ENCODE measurements at regions not wholly inside any gene's neighbourhood (a gene's known extent, or its start where the extent isn't known, plus 50 kb on each side); places are given as distances from the start of the nearest gene placed in this dataset.
"Not testable (repeated sequence)": the region's sequence is repeated elsewhere in the genome, so short reads cannot be mapped to it uniquely, and the experiment has no call there.

DNA sequence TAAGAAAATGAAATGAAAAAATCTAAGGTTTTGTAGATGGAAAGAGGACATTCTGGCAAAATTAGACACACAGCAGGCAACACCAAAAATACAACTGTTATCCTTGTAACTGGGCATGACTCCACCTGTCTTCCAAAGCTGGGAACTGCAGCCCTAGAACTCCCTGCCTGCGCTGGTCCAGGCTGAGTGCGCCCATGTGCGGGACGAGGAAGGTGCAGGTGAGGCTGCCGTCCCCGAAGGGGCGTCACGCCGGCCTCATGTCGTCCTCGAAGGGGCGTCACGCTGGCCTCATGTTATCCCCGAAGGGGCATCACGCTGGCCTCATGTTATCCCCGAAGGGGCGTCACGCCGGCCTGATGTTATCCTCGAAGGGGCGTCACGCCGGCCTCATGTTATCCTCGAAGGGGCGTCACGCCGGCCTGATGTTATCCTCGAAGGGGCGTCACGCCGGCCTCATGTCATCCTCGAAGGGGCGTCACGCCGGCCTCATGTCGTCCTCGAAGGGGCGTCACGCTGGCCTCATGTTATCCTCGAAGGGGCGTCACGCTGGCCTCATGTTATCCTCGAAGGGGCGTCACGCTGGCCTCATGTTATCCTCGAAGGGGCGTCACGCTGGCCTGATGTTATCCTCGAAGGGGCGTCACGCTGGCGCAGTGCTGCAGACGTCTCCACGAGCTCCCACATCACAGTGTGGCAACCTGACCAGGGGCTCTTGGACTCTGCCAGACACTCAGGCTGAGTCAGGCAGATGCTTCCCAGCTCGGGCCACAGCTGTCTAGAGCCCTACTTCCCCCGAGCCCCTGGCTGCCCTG is 100.3 kb upstream of the SALL3 start:
- DNase-seq (ENCODE audit: low read depth), result not testable (repeated sequence)

DNA sequence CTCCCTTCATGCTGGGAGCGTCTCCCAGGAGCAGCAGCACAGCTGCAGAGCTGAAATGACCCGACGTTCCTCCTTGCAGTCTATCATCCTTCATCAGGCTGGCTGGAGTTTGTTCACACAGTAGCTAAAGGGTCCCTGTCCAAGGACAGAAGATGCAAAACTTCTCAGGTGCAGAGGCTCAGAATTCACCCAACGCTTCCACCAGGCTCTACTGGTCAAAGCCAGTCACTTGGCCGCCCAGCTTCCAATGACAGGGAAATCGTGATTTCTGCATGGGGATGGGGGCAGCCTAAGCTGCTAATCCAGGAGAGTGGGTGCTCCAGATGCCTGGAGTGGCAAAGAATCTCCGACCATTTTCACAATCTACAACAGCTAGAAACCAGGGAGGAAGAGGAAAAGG is 97.0 kb upstream of the SALL3 start:
- DNase-seq (ENCODE audit: low read depth), result no peak

DNA sequence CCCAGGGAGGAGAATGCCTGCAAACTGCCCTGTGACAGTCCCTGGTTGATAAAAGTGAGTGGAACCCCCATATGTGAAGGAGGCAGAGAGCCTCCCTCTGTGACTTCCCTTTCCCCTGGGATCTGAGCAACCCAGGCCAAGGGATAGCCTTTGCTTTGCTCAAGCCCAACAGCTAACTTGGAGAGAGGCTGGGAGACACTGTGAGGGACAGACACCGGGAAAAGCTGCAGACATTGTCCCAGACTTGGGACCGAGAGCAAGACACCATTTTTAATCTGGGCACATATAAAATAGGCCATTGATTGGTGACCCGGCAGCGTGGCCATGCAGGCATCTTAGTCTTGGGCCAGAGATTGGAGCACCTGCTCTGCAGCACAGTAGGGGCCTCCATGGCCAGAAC is 96.1 kb upstream of the SALL3 start:
- DNase-seq (ENCODE audit: low read depth), result no peak

DNA sequence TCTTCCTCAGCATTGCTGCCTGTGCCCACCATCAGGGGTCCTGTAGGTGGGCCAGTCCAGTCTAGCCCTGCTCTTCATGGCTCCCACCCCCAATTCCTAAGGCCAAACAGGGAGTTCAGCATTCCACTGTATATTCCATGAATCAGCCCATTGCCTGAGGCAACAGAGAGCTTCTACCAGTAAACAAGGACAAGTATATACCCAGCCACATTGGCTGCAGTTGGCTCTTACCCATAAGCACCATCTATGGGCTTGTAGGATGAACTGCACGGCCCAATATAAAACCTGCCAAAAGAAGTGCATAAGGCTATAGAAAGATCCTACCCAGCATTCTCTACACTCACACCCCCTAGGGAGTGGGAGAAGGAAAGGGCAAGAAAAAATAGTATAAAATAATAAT is 95.1 kb upstream of the SALL3 start:
- no peak for DNase-seq (ENCODE audit: low read depth)

DNA sequence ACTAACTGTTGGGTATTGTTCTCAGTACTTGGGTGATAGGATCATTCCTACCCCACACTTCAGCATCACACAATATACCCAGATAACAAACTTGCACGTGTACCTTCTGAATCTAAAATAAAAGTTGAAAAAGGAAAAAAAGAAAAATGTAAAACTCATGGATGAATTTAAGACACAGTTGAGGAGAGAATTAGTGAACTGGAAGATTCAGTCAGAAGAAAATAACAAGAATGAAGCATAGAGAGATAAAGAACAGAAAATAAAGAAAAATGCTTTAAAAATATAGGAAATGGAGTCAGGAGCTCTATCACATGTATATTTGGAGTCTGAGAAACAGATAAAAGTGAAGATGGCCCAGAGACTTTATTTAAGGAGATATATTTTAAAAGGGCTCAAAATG is 90.4 kb upstream of the SALL3 start:
- DNase-seq (ENCODE audit: low read depth), result no peak

DNA sequence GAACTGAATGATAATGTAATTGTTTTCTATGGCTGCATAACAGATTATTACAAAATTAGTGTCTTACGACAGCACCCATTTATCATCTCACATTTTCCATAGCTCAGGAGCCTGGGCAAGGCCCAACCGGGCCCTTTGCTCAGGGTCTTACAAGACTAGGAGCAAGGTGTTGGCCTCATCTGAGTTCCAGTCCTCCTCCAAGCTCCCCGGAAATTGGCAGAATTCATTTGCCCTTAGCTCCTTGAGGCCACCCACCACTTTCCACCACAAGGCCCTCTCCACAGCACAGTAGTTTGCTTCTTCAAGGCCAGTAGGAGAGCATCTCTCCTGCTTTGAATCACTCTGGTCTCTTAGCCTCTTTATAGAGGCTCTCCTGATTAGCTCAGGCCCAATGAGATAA is 89.2 kb upstream of the SALL3 start:
- no peak for DNase-seq (ENCODE audit: low read depth)

DNA sequence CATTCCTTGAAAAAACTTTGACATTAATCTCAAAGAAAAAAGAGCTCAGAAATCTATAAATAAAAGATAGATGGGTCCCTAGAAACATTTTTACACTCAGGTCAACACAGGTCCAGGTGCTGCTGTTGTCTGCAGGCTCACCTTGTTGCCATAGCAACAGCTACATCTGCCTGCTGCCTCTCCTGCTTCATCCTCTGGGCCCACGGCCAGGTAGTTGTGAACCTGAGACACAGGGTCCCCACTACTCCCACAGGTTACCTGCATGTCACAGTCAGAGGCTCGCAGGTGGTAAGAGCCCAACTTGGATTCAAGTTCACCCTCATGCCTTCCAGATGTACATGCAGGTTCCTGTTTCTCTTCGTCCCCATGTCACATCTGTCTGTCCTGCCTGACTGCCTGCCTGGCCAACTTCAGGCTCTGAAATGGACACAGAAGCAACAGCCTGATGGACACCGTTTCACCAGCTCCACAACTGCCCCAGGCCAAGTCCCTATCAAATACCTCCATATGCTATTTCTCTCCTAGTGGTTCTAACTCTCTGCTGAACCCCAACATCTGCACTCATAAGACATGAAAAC is 88.3 kb upstream of the SALL3 start:
- no peak for DNase-seq (ENCODE audit: low read depth)

DNA sequence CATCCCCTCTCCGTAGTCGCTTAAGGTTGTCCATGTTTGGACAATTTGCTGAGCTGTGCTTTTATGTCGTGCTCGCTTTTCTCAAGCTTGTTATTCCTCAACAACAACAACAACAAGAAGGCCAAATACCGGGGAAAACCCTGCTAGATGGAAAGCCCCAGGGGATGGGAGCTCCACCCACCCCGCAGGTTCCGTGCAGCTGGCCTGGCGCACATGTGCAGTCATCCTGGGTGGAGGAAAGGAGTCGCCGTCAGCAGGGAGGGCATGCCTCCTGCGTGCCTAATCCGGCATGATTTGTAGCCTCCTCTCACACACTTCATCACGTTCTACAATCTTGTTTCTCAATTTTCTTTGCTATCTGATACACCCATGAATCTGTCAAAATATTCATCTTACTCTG is 87.4 kb upstream of the SALL3 start:
- DNase-seq (ENCODE audit: low read depth), result no peak

DNA sequence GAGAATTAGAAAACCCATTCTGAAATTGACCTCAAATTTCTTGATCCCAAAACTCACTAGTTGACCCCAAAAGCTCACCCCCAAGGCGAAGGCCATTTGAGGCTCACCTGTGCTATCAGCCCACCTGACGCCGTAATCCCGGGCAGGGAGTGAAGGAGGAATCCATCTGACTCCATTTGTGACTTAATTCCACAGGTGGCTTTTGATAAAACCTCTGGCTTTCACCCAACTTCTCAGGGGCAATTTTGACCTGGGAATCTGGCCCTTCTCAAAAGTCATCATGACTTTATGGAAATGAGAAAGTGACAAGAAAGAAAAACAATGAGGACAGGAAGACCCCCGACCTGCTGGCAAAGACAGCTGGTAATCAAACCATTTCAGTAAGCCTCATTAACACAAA is 86.9 kb upstream of the SALL3 start:
- no peak for DNase-seq (ENCODE audit: low read depth)

DNA sequence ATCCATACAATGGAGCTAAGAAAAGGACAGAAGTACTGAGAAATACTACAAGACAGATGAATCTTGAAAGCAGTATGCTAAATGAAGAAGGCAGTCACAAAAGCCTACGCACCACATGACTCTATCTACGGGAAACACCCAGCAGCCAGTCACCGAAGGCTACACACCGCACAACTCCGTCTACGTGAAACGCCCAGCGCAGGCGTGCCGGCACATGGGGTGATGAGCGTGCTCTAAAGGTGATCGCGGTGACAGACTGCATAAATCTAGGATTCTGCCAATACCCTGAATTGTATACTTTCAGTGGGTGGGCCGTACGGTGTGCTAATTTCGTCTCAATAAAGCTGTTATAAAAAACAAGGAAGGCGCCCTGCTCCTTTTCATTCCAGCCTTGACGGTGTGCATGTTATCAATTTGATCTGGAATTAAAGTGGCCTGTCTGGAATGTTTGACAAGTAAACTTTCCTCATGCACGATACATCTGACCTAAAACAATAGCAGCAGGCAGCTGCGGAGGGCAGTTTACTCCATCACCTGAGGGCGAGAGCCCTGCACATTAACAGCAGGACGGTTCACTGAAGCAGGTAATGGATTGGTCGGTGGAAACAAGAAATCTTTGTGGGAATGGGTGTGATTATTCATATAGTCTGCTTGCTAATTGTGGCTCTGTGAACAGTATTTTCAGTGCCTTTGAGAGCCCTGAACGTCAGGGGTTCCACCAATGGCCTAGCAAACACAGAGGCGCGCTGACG is 86.2 kb upstream of the SALL3 start:
- DNase-seq (ENCODE audit: low read depth), result no peak

DNA sequence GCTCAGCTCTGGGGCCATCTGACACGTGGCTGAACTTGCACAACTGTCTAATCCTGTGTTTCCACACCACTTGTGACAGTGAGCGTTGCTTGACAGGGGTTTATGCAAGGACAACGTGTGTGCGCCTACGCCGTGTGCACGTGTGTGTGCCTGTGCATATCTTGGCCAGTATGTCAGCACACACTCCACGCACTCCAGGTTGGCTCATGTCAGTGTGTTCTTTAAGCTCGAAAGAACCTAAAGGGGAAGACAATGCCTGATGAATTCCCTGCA is 85.6 kb upstream of the SALL3 start:
- DNase-seq (ENCODE audit: low read depth), result no peak

DNA sequence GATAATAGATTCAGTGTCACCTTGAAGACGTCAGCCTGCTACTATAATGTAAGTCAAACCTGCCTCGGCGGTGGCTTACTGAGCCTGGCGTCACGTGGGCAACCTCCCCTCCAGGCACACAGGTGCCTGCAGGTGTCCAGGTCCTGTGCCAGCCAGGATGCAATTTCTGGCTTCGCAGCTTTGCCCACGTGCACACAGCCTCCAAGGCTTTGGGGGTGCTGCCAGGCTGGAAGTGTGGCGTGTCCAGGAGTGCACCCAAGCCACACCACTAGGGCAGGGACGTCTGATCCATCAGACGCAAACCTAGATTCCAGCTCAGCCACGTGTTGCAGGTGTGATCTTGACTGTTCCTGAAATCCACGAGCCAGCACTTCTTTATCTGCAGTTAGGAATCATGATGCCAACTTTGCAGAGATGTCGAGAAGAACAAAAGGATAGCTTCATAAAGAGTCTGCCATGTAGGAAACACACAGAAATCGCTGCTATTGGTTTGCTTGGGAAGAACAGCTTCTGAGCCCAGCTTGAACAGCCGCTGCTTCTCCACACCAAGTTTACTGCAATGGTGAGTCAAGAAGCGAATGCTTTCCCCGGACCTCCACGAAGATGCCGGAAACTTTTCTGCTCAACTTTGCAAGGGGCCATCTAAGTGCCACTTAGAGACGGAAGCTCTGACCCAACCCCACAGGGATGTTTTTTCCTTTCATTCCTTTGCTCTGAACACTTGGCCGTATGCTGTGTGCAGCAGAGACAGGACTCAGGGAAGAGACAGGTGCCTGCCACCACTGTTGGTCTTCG is 84.2 kb upstream of the SALL3 start:
- DNase-seq (ENCODE audit: low read depth), result no peak

DNA sequence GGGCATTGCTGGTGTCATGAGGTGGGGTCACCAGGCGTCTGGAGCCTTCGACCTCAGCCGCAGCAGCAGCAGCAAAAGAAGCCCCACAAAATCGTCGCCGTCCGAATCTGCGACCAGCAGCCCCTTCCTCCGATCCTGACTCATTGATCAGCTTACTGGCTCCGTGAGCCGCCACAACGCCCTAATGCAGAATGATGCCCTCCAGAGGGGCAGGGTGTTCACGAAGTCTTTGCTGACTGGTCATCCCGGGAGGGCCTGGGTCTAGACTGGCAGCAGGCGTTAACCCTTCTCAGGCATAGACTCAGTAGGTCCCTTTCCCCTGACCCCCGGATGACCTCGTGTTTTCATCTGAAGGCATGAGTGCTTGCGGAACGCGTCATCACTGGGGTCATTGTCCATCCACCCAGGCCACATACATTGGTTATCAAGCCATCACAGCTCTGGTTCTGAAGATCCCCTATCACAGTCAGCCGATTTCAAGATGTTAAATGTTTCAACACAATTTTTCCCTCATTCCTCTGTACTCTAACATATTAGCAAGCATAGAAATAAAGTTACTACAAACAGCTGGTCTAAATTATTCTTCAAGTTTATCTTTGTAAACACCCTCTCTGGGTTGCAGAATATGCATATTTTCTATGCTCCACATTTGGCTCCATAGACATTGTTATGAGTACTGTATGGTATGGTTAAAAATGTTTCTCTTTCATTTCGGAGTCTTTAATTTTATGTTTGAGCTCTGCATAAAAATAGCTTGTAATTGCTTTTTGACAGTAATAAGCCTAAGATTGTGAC is 83.3 kb upstream of the SALL3 start:
- no peak for DNase-seq (ENCODE audit: low read depth)

DNA sequence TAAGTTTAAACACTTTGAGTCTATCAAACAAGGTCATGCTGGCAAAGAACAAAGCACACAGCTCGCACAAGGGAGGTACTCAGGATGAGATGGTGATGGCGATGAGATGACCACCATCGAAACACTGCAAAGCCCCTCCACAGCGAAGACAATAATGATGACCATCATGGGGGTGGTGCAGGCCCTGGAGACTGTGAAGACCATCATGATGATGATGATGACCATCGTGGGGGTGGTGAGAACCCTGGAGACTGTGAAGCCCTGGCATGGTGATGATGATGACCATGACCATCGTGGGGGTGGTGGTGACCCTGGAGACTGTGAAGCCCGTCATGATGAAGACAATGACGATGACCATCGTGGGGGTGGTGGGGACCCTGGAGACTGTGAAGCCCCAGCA is 81.6 kb upstream of the SALL3 start:
- no peak for DNase-seq (ENCODE audit: low read depth)

DNA sequence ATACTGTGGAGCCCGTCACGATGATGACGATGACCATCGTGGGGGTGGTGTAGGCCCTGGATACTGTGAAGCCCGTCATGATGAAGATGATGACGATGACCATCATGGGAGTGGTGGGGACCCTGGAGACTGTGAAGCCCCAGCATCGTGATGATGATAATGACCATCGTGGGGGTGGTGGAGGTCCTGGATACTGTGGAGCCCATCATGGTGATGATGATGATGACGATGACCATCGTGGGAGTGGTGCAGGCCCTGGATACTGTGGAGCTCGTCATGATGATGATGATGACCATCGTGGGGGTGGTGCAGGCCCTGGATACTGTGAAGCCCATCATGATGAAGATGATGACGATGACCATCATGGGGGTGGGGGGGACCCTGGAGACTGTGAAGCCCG is 81.0 kb upstream of the SALL3 start:
- no peak for DNase-seq (ENCODE audit: low read depth)

DNA sequence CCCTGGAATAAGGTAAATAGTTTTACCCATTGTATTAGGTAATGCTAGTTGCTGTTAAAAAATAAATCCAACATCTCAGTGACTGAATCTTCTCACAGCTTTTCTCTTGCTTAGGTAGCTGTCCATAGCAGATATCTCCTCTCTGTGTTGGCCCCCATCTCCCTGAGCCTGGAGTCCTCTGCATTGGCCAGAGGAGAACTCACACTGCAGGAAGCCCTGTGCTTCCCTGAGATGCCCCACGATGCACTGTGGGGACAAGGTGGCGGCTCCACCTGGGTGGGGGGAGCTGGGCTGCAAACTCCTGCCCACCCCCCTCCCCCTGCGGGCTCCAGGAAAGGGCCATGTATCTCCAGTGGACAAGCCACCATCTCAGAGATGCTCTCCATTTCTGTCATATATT is 80.4 kb upstream of the SALL3 start:
- no peak for DNase-seq (ENCODE audit: low read depth)

DNA sequence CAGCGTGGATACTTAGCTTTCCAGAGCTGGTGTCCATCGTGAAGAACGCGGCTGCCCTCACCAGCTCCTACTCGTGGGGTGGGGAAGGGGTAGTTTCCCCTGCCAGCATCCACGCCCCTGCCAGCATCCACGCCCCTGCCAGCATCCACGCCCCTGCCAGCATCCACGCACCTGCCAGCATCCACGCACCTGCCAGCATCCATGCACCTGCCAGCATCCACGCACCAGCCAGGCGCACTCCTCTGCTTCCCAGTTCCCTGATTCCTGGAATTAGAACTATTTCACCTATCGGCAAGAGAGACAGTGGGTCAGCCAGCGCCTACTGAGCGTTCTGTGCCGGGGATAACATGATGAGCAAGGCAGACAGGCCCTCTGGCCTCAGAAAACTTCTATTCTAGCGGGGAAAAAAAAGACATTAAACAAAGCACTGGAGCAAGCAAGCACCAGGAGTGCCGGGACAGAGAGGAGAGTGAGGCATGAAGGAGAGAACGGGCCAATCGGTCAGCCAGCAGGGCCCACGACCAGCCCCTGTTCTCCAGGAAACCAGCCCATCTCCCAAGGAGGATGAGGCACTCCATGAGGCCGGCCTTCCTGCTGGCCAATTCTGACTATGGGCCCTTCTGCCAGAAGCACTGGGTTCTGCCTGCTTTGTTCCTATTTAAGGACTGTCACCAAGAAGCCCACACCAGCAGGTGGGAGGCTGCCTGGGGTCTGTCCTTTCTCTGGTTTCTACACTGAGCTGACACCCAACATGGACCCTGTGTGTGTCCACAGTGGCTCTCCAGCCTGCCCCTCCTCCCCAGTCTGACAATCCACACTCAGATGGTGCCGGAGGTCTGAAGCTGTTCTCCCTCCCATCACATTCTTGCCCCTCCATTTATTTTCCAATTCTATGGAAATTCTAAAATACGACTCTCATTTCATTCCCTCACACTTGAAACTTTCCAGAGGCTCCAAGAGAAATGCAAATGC is 78.4 kb upstream of the SALL3 start:
- no peak for DNase-seq (ENCODE audit: low read depth)

DNA sequence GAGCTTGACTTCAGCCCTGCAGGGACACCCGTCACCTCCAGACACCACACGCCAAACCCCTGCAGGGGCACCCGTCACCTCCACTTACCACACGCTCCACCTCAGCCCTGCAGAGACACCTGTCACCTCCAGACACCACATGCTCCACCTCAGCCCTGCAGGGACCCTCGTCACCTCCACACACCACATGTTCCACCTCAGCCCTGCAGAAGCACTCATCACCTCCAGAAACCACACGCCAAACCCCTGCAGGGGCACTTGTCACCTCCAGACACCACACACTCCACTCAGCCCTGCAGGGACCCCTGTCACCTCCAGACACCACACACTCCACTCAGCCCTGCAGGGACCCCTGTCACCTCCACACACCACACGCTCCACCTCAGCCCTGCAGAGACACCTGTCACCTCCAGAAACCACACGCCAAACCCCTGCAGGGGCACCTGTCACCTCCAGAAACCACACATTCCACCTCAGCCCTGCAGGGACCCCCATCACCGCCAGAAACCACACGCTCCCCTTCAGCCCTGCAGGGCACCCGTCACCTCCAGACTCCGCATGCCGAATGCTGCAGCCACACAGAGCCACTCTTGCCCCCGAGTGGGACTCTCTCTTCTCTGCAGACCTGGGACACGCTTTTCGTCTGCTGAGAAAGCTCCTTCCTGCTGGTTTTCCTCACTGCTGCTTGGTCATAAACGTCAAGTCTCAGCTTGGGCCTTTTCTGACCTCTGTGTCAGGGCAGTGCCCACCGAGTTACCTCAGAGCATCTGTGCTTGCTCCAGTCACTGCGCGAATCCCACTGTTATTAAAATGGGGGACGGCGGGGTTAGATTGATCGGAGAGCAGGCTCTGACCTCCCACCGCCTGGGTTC is 77.5 kb upstream of the SALL3 start:
- no peak for DNase-seq (ENCODE audit: low read depth)

DNA sequence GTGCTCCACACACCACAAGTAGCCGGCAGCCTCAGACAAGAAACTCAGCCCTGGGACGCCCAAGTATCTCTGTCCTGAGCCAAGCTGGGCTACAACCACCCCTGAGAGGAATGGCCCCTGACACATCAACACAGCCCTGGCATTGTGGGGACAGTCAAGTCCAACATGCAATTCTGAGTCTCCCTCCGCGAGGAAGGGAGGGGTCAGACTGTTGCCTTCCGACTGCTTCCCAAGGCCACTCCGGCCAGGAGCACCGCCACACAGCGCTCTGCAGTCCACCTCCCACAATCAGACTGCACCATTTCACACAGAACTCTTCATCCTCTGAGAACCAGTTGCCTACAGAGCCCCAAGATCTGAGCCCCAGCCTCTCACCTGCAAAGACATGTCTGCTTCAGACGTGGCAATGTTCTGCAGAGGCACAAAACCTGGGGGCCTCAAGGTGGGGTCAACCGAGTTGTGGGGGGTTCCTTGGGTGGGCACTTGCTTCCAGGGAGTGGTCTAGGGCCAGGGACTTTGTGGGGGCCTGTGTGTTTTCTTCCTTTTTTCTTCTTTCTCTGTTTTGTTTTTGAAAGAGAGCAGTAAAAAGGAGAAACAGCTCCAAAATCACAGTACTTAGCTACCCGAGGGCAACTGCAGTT is 76.7 kb upstream of the SALL3 start:
- no peak for DNase-seq (ENCODE audit: low read depth)
